Gastroesophageal sphincter (tissue), 2 donors: ENCODE measurements at regions not wholly inside any gene's neighbourhood (a gene's known extent, or its start where the extent isn't known, plus 50 kb on each side); places are given as distances from the start of the nearest gene placed in this dataset.

Experiments
- EP300 ChIP-seq: sonication (generic); formaldehyde crosslinking; IDR thresholded peaks from one replicate; pipeline ENCODE4 v1.6.1; 2017; ENCODE audit warnings: antibody characterized with exemption, mild to moderate bottlenecking
- POLR2AphosphoS5 ChIP-seq: sonication (generic); formaldehyde crosslinking; IDR thresholded peaks from one replicate; pipeline ENCODE4 v1.6.1; 2017; ENCODE audit warnings: antibody characterized with exemption

GRCh38 chr4:20368926-20369325 is 117.2 kb downstream of the SLIT2 start:
- TF ChIP-seq POLR2AphosphoS5: no peak
- TF ChIP-seq EP300: no peak
